GM18508 (cell line): ENCODE measurements at regions not wholly inside any gene's neighbourhood (a gene's known extent, or its start where the extent isn't known, plus 50 kb on each side); places are given as distances from the start of the nearest gene placed in this dataset.
"Not testable (repeated sequence)": the region's sequence is repeated elsewhere in the genome, so short reads cannot be mapped to it uniquely, and the experiment has no call there.

Experiments used
- ATAC-seq: cut with Tn5 transposase; IDR thresholded peaks from one replicate; pipeline ENCODE4 v1.9.1; 2021; ENCODE audit warnings: moderate number of reproducible peaks; ENCODE audit not compliant: insufficient read depth, unreplicated experiment

DNA sequence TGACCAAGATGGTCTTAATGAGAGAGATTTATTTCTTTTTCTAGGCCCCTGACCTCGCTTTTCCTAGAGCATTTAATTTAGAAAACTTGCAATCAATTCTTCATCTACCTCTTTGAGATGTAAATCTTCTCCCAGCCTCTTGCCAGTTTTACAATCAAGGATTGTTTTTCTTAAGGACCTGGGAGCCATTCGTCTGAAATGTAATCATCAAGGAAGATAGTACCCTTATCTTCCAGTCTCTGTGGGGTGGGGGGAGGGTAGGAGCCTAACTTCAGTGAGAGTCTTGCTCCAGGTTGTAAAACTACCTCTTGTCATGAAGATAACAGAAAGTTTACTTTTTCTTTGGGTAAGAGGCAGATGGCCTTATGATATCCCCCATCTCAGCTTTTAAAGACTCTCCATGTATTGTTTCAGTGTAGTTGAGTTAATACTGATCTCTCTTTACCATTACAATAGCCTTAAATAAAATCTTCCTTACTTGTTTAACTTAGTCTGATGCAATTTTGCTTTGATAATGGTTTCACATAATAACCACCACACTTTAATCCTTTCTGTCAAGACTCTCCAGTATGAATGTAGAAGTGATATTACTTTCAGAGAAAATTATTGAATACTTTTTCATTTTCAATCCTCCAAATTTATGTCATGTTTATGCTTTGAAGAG lies 110.2 kb upstream of the CPHXL start:
- ATAC-seq, result no peak

DNA sequence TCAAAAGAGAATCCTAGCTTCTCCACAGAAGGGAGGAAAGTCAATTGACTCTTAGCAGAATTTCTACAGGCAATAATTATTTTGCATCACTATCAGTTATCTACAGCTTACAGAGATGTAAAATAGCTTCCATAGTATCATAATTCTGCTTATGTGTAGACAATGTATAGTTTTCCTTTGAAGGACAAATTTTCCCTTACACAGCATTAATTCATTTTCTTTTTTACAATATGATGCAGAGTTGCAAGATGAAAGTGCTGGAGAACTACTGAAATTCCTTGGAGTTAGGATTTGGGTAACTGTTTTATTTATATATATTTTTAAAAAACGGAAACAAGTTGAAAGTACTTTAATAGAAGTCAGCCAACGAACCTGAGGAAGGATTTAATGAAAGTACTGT lies 111.0 kb upstream of the CPHXL start:
- ATAC-seq, result no peak

DNA sequence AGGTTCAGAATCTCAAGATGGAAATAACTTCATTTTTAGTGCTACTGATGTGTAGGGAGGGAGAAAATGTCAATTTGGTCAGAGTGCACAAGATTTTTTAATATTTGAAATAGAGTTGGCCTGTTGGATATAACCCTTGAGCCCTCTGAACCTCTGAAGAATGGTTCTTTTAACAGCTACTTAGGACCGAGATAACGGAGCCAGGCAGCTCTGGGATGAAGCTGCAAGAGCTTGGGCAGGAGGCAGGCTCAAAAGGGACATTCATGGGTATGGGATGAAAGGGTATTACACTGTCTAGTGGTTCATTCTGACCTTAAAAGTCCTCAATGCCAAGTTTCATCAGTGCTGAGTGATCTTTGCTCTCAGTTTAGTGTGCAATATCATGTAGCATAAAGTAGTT lies 111.4 kb upstream of the CPHXL start:
- ATAC-seq, result no peak

DNA sequence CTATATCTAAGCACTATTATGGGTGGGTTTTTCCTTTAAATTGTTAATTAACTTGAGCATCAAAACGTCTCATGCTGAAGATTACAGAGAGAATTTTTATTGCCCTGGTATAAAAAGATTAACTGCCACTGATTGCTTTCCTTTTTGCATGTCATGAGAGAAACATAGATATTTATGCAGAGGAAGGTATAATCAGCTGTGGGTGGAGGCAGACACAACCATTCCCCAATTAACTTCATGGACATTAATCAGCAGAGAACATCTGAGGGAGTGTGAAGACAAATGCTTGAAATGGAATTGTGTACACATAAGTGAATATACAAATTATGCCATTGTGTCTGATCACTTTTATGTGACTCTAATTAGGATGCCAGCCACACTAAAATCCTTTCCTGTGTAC lies 115.2 kb upstream of the CPHXL start:
- no peak for ATAC-seq

DNA sequence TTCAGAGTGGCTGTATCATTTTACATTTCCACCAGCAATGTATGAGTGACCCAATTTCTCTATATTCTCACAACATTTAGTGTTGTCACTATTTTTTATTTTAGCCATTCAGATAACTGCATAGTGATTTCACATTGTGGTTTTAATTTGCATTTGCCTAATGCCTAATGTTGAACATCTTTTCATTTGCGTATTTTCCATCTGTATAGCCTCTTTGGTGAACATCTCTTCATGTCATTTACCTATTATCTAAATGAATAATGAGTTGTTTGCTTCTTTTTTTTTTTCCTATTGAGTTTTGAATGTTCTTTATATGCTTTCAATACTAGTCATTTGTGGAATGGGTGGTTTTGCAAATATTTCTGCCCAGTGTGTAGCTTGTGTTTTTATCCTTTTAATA lies 120.9 kb upstream of the CPHXL start:
- ATAC-seq, result no peak

DNA sequence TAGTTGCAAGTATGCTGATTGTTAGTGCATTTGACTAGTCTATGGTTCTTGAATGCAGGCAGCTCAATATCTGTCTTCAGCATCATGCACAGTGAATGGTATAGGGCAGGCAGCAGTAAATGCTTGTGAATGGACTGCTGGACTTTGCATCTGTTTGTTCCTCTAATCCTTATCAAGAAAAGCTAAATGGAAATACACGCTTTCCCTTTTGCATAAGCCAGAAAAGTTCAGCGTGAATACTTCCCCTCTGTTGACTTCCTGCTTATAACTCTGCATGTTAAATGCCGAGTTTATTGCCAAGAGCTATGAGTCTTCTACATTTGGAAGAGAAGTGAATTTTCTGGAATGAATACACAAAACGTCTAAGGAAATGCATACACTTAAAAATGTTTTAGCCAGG lies 127.9 kb upstream of the CPHXL start:
- ATAC-seq, result no peak

DNA sequence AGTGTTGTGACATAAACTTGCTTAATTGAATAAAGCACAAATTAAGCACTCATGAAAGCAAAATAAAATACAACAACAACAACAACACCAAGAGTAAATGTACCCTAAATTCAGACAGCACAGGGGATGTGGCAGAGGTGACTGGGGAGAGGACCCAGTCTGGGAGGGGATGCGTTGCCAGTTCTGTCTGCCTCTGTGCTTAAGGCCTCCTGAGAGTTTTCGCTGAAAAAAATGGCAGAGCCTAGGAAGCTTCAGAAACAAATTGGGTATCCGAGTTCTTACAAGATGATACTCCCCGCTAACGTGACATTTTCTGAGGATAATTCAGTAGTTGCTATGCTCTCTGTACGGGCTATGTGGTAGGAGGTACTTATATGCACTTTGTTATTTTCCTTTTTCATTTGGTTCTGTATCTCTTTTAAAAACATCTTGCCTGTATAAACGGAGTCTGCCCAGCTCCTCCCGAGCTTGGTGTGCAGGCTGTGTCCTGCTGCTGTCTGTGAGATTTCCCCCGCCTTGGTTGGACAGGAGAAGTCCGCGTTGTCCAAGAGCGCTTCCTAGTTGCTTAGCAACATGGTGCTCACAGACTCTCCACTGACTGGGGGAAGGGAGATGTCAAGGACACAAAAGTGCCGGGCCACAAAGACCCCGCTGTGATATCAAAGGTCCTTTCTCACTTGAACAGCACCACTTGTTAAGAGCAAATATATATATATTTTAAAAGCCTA lies 134.2 kb upstream of the CPHXL start:
- ATAC-seq, result no peak

DNA sequence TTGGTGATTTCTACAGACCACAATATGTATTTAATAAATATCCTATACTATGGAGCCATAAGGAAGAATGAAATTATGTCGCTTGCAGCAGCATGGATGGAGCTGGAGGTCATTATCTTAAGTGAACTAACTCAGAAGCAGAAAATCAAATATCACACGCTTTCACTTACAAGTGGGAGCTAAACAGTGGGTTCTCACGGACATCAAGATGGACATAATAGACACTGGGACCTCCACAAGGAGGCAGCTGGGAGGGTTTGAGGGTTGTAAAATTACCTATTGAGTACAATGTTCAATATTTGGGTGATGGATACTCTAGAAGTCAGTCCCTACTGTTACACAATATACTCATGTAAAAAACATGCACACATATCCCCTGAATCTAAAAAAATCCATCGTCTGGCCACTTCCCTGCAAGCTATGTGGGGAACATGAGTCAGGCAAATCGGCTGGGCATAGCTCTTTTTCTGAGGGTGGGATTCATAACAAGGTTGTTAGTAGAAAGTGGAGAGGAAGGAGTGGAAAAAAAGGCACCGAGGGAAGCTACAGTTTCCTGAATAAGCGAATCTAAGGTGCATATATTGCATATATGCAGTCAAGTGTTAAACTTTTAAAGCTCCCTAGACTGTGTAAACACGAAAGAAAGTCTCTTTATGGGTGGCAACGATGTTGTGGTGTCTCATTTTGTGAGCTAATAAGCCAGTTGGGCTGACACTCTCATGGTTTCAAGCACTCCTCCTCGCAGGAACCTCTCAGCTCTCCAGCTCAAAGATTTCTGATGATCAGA lies 135.2 kb upstream of the CPHXL start:
- ATAC-seq, result no peak

DNA sequence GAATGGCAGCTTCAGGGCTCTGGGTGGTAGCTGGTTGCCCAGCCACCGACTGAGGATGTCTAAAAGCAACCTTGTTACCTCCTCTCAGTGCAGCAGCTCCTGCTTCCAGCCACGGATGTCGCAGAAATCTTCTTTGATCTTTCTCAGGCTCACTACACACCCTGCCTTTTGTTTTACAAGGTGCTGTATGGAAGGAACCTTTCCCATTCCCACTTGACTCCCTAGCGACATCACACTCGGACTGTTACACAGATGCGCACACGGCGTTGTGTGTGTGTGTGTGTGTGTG lies 135.8 kb upstream of the CPHXL start:
- no peak for ATAC-seq

DNA sequence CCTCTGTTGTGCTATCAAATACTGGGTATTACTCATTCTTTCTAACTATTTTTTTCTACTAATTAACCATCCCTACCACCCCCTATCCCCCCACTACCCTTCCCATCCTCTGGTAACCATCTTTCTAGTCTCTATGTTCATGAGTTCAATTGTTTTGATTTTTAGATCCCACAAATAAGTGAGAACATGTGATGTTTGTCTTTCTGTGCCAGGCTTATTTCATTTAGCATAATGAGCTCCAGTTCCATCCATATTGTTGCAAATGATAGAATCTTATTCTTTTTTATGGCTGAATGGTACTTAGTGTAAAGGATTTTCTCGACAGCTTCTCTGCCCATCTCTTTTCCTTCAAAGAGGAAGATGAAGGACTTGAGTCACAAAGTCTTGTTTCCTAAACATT lies 138.0 kb upstream of the CPHXL start:
- no peak for ATAC-seq

DNA sequence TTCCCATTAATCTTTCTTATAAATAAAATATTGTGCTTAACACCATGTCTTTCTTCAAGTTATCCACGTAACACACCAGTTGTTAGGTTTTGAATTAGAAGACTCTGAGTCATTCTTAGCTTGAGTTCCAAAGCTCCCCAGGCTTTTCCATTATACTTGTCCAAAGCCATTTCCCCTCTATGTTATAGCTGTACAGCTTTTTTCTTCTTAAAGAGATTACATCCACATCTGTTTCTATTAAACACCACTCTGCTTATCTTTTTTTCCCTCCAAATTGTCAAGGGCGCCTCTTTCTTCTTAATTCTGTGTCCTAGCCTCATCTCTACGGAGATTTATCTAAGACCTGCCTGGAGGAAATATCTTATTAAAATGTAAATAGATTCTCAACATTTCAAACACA lies 139.4 kb upstream of the CPHXL start:
- ATAC-seq, result no peak

DNA sequence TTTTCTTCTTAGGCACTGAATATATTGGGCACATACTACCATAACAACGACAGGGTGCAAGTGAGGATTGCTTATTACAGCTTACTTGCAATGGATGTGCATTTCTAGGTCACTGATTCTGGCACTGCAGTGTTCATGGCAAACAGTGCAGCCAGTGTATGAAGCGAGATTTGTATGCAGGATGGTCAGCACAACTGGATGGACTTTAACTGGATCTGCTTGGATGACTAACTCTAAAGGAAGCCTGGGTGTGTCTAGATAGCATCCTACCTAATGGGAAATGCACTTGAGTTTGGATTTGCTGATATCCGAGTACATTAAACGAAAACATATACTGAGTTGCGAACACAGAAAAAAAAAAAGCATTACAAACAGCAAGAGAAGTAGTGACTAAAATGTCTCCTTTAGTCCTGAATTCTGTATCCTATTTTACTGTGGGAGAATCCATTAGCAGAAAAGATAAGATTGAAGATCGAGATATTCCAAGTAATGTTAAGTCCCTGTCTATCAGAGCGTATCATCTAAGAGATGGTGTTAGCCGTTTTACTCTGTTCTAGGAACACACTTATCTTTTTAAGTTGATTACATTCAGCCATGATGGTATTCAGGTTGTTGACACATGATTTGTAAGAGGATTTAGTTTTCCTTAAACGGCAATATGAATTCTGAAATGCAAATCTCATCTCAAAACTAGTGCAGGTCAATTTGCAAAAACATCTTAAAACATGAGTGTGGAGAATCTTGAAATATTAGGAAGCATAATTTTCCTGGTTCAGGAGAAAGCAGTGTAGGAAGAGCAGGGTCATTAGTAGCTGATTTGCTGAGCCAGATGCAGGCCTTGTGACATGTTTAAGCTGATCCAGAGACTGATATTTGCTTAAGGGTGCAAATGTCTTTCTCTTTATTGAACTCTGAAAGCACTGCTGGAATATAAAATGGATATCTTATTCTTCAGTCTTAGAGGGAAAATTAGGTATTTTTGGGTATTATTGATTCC lies 142.6 kb upstream of the CPHXL start:
- ATAC-seq, result no peak

DNA sequence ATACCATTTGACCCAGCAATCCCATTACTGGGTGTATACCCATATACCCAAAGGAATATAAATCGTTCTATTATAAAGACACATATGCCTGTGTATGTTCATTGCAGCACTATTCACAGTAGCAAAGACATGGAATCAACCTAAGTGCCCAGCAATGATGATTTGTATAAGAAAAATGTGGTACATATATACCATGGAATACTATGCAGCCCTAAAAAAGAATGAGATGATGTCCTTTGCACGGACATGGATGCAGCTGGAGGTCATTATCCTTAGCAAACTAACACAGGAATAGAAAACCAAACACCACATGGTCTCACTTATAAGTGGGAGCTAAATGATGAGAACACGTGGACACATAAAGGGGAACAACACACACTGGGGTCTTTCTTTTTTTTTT lies 155.0 kb upstream of the CPHXL start:
- not testable (repeated sequence) for ATAC-seq

DNA sequence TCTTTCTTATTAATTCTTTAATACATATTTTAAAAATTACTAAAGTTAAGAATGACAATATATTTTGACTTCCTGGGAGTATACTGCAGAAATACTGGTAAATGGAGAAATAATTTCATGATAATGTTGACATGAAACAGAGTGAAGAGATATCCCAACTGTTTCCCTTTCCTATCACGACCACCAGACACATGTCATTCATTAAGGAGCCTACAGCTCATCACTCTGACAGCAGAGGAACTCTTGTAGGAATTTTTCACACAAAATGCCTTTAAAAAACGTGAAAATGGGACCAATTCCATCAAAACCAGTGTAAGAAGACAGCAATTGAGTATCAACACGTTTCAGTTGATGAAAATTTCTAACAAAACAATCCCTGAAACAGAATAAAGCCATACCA lies 172.9 kb upstream of the CPHXL start:
- no peak for ATAC-seq

DNA sequence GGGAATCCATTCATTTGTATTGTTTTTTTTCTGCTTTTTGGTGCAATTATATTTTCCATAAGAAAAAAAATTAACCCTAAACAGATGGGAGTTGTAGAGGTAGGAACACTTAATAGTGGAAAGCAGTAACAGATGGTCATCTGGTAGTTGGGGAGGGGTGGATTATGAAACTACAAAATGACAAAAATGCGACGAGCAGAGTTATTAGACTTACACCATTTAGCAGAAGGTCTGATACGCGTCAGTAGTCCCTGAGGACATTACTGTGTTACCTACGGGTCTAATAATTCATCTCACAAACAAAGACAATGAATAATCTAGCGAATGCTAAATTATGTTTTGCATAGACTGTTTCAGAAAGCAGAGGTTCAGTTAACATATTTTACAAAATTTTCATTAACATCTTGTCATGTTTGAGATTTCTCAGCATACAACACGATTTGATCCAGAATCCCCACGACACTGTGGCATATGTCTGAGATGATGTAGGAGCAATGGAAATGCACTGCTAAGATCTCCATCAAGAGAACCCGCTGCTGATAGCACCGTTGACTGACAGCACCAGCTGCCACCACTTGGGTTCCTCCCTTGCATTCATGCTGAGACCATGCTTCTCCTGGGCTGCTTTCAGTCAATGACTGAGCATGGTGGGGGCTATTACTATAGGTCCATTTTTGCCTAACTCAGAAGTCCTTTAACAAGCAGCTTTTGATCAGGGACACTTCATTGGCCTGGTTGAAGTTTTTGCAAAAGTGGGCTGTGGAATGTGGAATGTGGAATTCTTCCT lies 182.2 kb upstream of the CPHXL start:
- ATAC-seq, result no peak

DNA sequence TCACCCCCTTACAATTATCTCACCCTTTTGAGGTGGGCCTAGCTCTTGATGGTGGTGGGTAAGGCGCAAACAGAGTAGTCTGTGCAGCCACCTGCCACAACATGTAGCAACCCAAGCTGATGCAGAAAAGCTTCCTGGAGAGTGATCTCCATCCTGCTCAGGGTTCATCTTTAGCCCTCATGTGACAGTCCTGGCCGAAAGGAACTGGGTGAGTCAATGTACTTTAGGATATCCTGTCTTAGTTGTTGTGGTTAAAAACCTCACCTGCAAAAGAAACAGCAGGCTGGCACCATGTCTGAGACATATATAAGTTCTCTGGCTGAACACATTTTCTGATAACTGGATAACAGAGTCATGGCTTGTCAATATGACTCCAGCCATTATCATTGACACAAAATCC lies 183.5 kb upstream of the CPHXL start:
- no peak for ATAC-seq

DNA sequence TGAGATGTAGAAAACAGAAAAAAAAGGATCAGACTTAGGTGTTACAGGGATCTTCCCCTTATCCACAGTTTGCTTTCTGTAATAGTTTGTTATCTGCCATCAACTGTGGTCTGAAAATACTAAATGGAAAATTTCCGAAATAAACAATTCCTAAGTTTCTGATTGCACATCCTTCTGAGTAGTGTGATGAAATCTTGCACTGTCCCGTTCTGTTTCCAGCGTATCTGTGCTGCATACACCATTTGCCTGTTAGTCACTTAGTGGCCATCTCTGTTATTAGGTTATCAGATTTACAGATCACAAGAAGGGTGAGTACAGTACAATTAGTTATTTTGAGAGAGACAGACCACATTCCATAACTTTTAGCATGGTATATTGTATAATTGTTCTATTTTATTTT lies 185.6 kb upstream of the CPHXL start:
- ATAC-seq, result no peak

DNA sequence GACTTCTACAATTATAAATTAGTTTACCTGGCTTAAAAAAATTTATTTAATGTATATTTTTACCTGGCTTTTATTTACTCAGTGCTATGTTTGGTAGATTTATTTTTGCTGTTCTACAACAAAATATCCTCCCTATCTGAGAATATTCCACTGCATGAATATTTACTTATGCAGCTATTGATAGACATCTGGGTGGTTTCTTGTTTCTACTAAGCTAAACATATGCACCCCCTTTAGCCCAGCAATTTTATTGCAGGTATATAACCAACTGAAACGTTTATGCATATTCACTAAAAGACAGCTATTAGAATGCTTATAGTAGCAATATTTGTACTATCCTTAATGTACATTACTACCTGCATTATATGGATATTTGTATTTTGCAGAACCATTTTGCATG lies 187.7 kb upstream of the CPHXL start:
- ATAC-seq, result no peak

DNA sequence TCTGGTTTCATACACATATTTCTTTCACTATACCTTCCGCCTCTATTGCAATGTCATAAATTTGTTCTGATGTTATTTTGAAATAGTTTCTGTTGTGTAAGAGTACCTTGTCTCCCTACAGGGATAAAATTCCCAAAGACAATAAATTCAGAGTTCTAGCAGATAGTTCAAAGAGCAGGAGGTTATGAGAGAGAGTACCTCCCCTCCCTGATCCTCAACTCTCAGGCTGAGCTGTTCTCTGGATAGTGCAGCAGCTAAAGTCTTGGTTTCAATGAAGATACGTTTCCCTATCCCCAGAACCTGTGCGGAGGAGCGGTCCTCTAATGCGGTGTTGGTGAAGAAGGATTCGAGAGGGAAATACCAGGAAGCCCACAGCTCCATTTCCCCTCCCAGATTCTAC lies 190.2 kb upstream of the CPHXL start:
- ATAC-seq, result no peak

DNA sequence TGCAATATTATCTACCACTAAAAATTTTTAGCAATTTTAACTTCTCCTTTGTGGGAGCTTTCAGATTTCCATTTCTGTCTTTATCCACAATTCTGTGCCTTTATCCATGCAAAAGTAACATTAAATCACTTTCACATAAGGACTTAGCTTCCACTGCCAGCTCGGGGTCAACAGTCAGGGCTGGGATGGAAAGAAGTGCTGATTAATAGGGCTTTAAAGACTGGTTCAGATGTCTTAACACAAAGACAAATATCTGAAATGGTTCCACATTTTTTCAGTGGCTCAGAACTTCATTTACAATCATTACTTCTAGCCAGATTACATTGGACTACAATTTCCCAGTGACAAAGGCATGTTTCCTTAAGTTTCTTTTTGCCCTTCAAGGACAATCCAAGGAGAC lies 191.8 kb upstream of the CPHXL start:
- no peak for ATAC-seq
